ENCODE measurements at regions not wholly inside any gene's neighbourhood (a gene's known extent, or its start where the extent isn't known, plus 50 kb on each side); places are given as distances from the start of the nearest gene placed in this dataset.
"Not testable (repeated sequence)": the region's sequence is repeated elsewhere in the genome, so short reads cannot be mapped to it uniquely, and the experiment has no call there.

GRCh38 chr5:56659971-56660370, 155.4 kb upstream of the MAP3K1 start:
- no peak for DNase-seq (ENCODE audit: low read depth in 2 of 2)

DNA sequence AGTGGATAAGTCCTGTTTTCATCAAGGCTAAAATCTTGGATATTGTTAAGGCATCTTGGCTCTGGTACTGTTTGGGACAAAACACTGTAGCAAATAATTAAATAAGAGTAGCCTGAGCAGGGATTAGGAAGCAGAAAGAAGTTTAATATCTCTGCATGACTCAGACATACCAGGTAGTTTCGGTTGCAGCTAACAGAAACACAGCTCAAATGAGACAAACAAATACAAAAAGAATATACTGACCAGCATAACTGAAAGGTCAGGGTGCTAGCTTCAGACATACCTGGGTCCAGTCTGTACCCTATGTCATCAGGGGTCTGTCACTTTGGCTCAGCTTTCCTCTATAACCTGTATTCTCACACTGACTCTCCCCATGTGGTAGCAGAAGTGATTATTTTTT, 156.4 kb upstream of the MAP3K1 start:
- no peak for DNase-seq (ENCODE audit: low read depth in 2 of 2)

- no peak for DNase-seq (ENCODE audit: low read depth in 2 of 2)
These were observed 158.3 kb upstream of the MAP3K1 start for GRCh38 chr5:56656846-56657726.

- DNase-seq (ENCODE audit: low read depth in 2 of 2): no peak
These were observed 163.5 kb upstream of the MAP3K1 start for GRCh38 chr5:56651893-56652292.

GRCh38 chr5:56650386-56650785, 165.0 kb upstream of the MAP3K1 start:
- no peak for DNase-seq (ENCODE audit: low read depth in 2 of 2)

DNA sequence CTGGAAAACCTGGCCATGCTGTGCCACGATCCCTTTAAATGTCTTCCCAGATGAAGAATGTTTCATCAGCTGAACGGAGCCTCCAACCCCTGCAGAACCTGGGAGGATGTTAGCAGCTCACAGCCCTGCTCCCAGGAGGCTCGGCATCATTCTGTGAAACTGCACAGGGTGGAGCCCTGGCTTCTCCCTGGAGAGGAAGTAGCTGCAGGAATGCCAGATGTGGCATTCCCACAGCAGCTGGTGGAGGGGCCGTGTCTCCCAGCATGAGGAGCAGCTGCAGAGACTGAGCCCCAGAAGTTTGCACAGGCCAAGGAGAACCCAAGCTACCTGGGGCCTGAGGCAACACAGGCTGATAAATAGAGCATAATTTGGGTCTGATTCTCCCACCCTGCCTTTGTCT, 165.8 kb upstream of the MAP3K1 start:
- DNase-seq (ENCODE audit: low read depth in 2 of 2): no peak

- DNase-seq (ENCODE audit: low read depth in 2 of 2): no peak
These were observed 166.8 kb upstream of the MAP3K1 start for GRCh38 chr5:56648460-56649034.

- DNase-seq (ENCODE audit: low read depth in 2 of 2): no peak
These were observed 168.1 kb upstream of the MAP3K1 start for GRCh38 chr5:56647099-56647850.

DNA sequence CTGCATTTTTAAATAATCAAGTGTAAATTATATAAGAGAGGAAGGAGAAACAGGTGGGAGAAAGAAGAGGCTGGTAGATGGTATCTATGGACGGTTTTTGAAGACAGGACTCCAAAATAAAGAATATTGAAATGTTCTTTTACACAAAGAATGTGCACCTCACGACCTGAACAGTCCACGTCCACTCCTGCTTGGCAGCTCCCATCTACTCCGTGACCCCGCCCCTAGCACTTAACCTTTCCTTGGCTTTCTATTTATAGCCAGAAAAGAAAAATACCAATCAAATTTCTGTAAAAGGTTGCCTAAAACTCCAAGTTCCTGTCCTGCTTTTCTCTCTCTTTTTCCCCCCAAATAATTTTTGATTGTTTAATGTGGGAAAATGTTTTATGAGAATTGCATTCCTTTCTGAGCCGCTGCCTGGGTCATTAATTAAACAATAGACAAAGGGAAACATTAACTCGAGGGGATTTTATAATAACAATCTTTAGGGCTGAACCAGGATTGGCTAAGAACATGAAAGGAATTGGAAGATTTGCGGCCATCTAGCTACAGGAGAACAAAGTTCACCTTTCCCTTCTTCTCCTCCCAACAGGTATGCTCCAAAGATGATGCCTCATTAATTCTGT, 173.6 kb upstream of the MAP3K1 start:
- no peak for DNase-seq (ENCODE audit: low read depth in 2 of 2)

- DNase-seq (ENCODE audit: low read depth in 2 of 2): no peak
These were observed 174.5 kb upstream of the MAP3K1 start for GRCh38 chr5:56640763-56641406.

- DNase-seq (ENCODE audit: low read depth in 2 of 2): no peak
These were observed 175.9 kb upstream of the MAP3K1 start for GRCh38 chr5:56639476-56639875.

DNA sequence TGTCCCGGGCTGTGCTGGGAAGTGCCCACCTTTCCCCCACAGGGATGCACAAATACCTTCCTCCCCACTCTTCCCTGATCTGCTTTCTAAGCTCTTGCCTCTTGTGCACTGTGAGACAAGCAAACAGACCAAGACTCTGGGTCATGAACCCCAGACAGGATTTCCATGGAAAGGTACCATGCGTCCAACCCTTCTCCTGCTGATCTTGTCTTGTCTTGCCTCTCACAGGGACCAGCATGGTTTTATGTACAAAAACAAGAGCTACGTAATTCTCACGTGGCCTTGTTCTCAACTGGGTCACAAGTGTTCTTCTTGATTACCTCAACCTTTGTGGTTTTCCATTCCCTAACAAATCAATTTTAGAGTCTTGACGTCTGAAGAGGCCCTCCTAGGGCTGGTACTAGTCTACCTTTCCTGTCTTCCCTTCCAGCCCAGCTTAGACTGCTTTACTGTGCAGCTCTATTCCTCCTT, 176.5 kb upstream of the MAP3K1 start:
- no peak for DNase-seq (ENCODE audit: low read depth in 2 of 2)

DNA sequence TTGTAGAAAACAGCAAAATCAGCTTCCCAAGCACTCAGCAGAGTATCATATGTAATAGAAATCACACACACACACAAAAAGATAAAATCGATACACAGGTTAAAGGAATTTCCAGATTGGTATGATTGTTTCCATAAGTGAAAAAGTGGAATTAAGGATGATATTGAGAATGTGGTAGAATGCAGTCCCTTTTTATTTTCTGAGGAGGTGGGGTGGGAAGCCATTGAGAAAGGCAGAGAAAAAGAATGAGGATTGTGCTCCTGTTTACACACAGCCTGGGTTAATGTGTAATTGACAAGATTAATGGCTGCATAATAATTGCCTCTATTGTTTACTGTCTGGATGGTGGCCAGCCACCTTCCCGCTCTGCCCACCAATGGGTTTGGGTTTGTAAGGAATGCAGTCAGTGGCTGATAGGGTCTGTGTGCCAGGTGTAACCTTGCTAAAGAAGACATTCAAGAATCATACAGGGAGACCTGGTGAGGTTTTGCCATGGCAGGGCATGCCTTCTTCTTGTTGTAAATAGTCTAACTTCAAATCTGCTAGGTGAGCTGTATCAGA, 177.2 kb upstream of the MAP3K1 start:
- no peak for DNase-seq (ENCODE audit: low read depth in 2 of 2)

DNA sequence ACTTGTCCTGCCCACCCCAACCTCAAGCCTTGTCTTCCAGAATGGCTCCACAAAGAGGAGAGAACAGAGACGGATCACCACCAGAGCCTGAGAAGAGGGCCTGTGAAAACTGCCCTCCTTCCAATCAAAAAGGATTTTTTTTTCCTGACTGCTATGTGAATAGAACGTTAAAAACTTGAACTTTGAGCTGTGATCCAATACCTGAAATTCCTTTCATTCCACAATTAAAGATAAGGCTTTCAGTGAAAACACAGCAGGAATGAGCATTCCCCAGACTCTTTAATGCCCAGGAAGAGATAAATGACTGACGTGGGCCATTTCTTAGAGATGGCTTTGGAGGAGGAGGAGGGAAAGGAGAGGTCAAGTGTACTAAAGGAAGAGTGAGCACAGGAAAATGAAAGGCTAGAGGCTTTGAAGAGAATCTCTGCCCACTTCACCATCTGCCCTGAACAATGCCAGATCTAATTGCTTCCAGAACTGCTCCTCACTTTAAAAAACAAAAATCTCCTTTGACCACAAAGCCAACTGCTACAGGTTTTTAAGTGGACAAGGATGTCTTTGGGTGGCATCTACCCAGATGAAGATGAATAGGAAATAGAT, 177.9 kb upstream of the MAP3K1 start:
- no peak for DNase-seq (ENCODE audit: low read depth in 2 of 2)

- DNase-seq (ENCODE audit: low read depth in 2 of 2): no peak
These were observed 181.4 kb upstream of the MAP3K1 start for GRCh38 chr5:56633950-56634349.

GRCh38 chr5:56632939-56633338, 182.4 kb upstream of the MAP3K1 start:
- no peak for DNase-seq (ENCODE audit: low read depth in 2 of 2)

DNA sequence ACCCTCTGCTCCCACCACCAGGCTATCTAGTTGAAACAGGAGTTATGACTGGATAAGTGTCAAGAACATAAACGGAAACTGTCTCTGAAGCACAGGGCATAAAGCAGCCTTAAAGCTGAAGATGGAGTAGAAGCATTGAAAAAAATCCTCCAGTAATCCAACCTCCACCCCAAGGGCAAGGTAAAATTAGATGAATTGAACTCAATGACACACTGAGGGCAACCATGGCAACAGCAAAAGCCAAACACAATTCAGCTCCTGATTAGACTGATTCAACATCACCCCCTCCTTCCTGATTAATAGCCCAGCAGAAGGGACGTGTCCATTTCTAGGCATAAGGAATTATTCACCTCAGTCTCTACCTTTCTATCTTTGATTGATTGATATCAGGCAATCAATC, 183.2 kb upstream of the MAP3K1 start:
- DNase-seq (ENCODE audit: low read depth in 2 of 2): no peak

GRCh38 chr5:56631719-56632118, 183.6 kb upstream of the MAP3K1 start:
- DNase-seq (ENCODE audit: low read depth in 2 of 2): no peak

DNA sequence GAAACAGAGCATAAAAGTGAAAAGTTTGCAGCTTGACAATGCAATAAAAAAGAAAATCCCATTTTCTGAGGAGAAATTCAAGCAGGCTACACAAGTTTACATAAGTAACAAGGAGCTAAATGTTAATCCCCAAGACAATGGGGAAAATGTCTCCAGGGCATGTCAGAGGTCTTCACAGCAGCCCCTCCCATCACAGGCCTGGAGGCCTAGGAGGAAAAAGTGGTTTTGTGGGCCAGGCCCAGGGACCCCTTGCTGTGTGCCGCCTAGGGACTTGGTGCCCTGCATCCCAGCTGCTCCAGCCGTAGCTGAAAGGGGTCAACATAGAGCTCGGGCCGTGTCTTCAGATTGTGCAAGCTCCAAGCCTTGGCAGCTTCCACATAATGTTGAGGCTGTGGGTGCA, 186.7 kb upstream of the MAP3K1 start:
- DNase-seq (ENCODE audit: low read depth in 2 of 2): not testable (repeated sequence)

DNA sequence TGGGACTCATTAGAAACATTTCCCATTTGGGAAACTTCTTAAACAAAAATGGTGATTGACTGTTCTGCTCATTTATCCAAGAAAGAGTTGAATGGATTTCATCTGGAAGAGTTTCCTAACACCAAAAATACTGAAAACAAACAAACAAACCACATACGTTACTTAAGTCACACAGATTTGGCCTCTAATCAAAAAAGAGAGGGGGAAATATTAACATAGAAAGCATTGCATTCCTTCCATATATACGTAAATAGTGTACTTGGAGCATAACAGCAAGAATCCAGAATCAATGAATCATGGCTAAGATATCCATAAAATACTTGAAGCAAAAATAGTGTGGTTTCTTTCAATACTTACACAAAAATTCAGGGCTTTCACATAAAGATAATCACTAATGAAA, 189.8 kb upstream of the MAP3K1 start:
- no peak for DNase-seq (ENCODE audit: low read depth in 2 of 2)

DNA sequence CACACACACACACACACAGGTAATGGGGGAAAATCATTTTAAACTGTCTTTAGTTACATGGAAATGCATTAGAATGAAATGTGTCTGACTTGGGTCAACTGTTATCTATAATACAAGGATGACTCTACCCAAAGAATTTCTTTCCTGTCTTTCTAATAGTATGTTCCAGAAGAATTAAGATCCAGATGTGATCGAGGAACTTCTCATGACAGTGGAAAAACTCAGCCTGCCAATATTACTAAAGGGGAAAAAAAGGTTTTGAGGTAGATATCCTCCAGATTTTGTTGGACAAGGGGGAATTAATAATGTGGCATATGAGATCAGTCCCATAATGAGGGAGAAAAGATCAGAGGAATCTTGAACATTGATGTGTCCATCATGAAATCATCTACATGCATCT, 190.6 kb upstream of the MAP3K1 start:
- DNase-seq (ENCODE audit: low read depth in 2 of 2): no peak
